ENCODE measurements at regions not wholly inside any gene's neighbourhood (a gene's known extent, or its start where the extent isn't known, plus 50 kb on each side); places are given as distances from the start of the nearest gene placed in this dataset.

GRCh38 chr2:163515836-163516235, 220.0 kb downstream of the FIGN start:
- CTCF ChIA-PET: no interaction called here

DNA sequence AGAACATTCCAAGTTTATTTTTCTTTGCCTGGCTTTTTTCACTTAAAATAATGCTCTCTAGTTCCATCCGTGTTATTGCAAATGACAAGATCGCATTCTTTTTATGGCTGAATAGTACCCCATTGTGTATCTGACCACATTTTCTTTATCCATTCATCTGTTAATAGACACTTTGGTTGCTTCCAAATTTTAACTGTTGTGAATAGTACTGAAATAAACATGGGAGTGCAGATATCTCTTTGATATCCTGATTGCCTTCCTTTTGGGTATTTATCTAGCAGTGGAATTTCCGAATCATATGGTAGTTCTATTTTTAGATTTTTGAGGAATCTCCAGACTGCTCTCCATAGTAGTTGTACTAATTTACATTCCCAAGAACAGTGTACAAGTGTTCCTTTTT, 230.5 kb downstream of the FIGN start:
- H3K36me3 ChIP-seq (ENCODE audit: control insufficient read depth, insufficient read depth, low read length): no peaks in the 10 kb centered on the region
- H3K27me3 ChIP-seq (ENCODE audit: control insufficient read depth, insufficient read depth, low read length): no peaks in the 10 kb centered on the region
- no peak for DNase-seq (ENCODE audit: low read depth)
- CTCF ChIA-PET: no interaction called here
- no peak overlapping the region for H3K4me3 ChIP-seq (ENCODE audit: low read depth, low read length)
- POLR2A ChIA-PET: no interaction called here
- no peak for TF ChIP-seq CTCF (IDR thresholded peaks at IDR 0.05; ENCODE audit: insufficient read depth, low read depth, low read length)

More at GRCh38 chr2:163515836-163516235, 220.0 kb downstream of the FIGN start:
- Histone ChIP-seq H3K4me3 (ENCODE audit: low read depth, low read length) (no peak overlapping the region), H3K36me3 (ENCODE audit: control insufficient read depth, insufficient read depth, low read length) (no peaks in the 10 kb centered on the region), H3K27me3 (ENCODE audit: control insufficient read depth, insufficient read depth, low read length) (no peaks in the 10 kb centered on the region; the same call in 1 of the 2 replicates)
- POLR2A ChIA-PET: no interaction called here
- no peak for TF ChIP-seq CTCF (IDR thresholded peaks at IDR 0.05; ENCODE audit: insufficient read depth, low read depth, low read length)
- no peak for DNase-seq (ENCODE audit: low read depth)

DNA sequence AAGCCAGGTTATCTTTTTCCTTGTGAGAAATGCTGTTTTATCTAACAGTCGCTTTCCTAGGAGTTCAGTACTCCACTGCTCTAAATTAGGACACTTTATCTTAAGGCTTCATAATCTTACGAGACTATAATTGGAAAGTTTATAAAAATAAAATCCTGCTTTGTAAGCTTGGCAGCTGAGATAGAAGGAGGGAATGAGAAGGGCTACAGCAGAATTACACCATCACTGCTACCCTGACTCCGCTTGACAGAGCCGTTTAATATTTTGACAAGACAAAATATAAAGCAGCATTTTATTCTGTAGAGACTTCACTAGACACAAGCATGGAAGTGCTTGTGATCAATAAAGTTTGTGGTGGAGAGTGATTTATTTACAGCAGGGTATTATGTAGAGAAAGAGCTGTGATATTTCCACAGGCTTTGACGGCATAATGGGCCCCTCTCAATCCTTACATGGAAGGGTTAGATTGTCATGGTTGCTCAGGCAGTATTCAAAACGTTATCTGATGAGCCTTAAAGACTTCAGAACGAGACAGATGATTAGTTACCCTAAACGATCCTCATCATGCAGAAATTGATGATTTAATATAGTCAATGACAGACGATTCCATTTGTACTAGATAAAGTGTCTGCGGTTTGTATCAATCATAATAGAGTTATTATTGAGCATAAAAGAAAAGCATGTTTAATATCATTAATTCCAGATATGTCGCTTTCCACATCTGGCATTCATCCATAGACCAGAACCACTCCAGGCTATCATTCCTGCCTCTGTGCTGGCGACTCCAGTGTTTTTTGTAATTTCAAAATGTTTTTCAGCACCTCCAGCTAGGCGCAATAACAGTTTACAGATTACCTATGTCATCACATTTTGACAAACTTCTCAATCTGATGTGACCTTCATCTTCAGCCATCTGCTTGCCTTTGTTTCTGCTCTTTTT, 242.2 kb downstream of the FIGN start:
- TF ChIP-seq CTCF (IDR thresholded peaks at IDR 0.05; ENCODE audit: insufficient read depth, low read depth, low read length): no peak
- no peak for DNase-seq (ENCODE audit: low read depth)

GRCh38 chr2:163491850-163492249, 244.0 kb downstream of the FIGN start:
- CTCF ChIA-PET: no interaction called here
- no peak for TF ChIP-seq CTCF (IDR thresholded peaks at IDR 0.05; ENCODE audit: insufficient read depth, low read depth, low read length)
- POLR2A ChIA-PET: no interaction called here

More for the DNA sequence above, 242.2 kb downstream of the FIGN start:
- no peak overlapping the region for H3K4me3 ChIP-seq (ENCODE audit: low read depth, low read length)
- no peaks in the 10 kb centered on the region for H3K27me3 ChIP-seq (ENCODE audit: control insufficient read depth, insufficient read depth, low read length)
- ChIA-PET POLR2A (no interaction called here), CTCF (no interaction called here)
- H3K36me3 ChIP-seq (ENCODE audit: control insufficient read depth, insufficient read depth, low read length): no peaks in the 10 kb centered on the region

DNA sequence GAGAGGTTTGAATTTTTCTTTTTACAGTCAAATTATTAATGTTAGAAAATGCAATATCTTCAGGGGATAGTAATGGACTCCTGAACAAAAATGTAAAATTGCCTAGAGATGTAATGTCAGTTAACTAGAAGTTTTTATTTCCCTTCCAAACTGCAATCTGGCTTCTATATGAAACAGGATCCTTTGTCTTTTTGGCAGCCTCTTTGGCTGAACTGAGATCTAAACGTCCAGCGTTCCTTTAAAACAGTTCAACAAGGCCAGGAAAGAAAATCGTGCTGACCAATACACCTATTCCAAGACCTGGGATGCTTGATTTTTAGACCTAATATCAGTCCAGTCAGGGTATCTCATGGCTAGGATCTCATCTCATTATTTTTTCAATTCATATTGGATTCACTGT, 245.5 kb downstream of the FIGN start:
- no peaks in the 10 kb centered on the region for H3K27me3 ChIP-seq (ENCODE audit: control insufficient read depth, insufficient read depth, low read length)
- no peaks in the 10 kb centered on the region for H3K36me3 ChIP-seq (ENCODE audit: control insufficient read depth, insufficient read depth, low read length)
- POLR2A ChIA-PET: no interaction called here
- no peak overlapping the region for H3K4me3 ChIP-seq (ENCODE audit: low read depth, low read length)
- TF ChIP-seq CTCF (IDR thresholded peaks at IDR 0.05; ENCODE audit: insufficient read depth, low read depth, low read length): no peak
- DNase-seq (ENCODE audit: low read depth): no peak
- CTCF ChIA-PET: interaction anchor here (0.6 to 1.2 kb wide), 2 partner anchors 18 to 321 kb away, joined by 3 to 4 read pairs; no protein-coding TSS in a partner anchor

More at GRCh38 chr2:163491850-163492249, 244.0 kb downstream of the FIGN start:
- no peaks in the 10 kb centered on the region for H3K27me3 ChIP-seq (ENCODE audit: control insufficient read depth, insufficient read depth, low read length)
- no peak for DNase-seq (ENCODE audit: low read depth)
- no peak overlapping the region for H3K4me3 ChIP-seq (ENCODE audit: low read depth, low read length)
- H3K36me3 ChIP-seq (ENCODE audit: control insufficient read depth, insufficient read depth, low read length): no peaks in the 10 kb centered on the region
